MM.1S (cell line): ENCODE measurements at regions not wholly inside any gene's neighbourhood (a gene's known extent, or its start where the extent isn't known, plus 50 kb on each side); places are given as distances from the start of the nearest gene placed in this dataset.

Source experiments
- DNase-seq: peaks from one replicate; pipeline ENCODE4 v3.0.0-alpha.2; 2015
- H2AFZ ChIP-seq: fragments of 300-600 bp; sonication (generic); 2 replicates; pipeline ENCODE4 v1.6.0; 2016; ENCODE audit warnings: antibody characterized with exemption, low read length
- H3F3A ChIP-seq: fragments of 300-600 bp; sonication (generic); 2 replicates; pipeline ENCODE4 v1.6.1; 2016; ENCODE audit warnings: mild to moderate bottlenecking, antibody characterized with exemption, low read length, moderate library complexity, mixed read lengths; ENCODE audit not compliant: insufficient read depth
- H3K27ac ChIP-seq: fragments of 300-600 bp; sonication (generic); 2 replicates; pipeline ENCODE4 v1.5.1; 2016; ENCODE audit warnings: mild to moderate bottlenecking, low read length
- H3K27me3 ChIP-seq: fragments of 300-600 bp; sonication (generic); replicated peaks from 2 replicates; pipeline ENCODE4 v1.6.0; 2016; ENCODE audit warnings: low read length; ENCODE audit not compliant: insufficient read depth
- H3K36me3 ChIP-seq: fragments of 300-600 bp; sonication (generic); replicated peaks from 2 replicates; pipeline ENCODE4 v1.6.1; 2016; ENCODE audit warnings: mild to moderate bottlenecking, low read length, mixed read lengths; ENCODE audit not compliant: insufficient read depth
- H3K4me1 ChIP-seq: fragments of 300-600 bp; sonication (generic); 2 replicates; pipeline ENCODE4 v1.6.1; 2016; ENCODE audit warnings: low read length, mixed read lengths
- H3K4me2 ChIP-seq: fragments of 300-600 bp; sonication (generic); 2 replicates; pipeline ENCODE4 v1.6.0; 2016; ENCODE audit warnings: low read depth, low read length
- H3K4me3 ChIP-seq: fragments of 300-600 bp; sonication (generic); 2 replicates; pipeline ENCODE4 v1.5.1; 2016; ENCODE audit warnings: low read length, mixed read lengths
- H3K79me2 ChIP-seq: fragments of 300-600 bp; sonication (generic); 2 replicates; pipeline ENCODE4 v1.6.1; 2016; ENCODE audit warnings: mixed run types, low read length, mixed read lengths
- H3K9ac ChIP-seq: fragments of 300-600 bp; sonication (generic); 2 replicates; pipeline ENCODE4 v1.6.1; 2016; ENCODE audit warnings: low read length, mixed read lengths
- H3K9me2 ChIP-seq: fragments of 300-600 bp; sonication (generic); replicated peaks from 2 replicates; pipeline ENCODE4 v1.6.1; 2016; ENCODE audit warnings: mild to moderate bottlenecking, low read length, mixed read lengths; ENCODE audit not compliant: insufficient read depth
- H3K9me3 ChIP-seq: fragments of 300-600 bp; sonication (generic); replicated peaks from 2 replicates; pipeline ENCODE4 v1.6.1; 2016; ENCODE audit warnings: mild to moderate bottlenecking, low read length, mixed read lengths; ENCODE audit not compliant: insufficient read depth
- H4K20me1 ChIP-seq: fragments of 300-600 bp; sonication (generic); 2 replicates; pipeline ENCODE4 v1.6.1; 2016; ENCODE audit warnings: mild to moderate bottlenecking, low read length, moderate library complexity, mixed read lengths; ENCODE audit not compliant: insufficient read depth
- CTCF ChIP-seq: fragments of 300-600 bp; sonication (generic); IDR thresholded peaks from 2 replicates; pipeline ENCODE4 v1.5.1; 2016; ENCODE audit warnings: antibody characterized with exemption, low read length, mixed read lengths
- EZH2 ChIP-seq: fragments of 300-600 bp; sonication (generic); optimal IDR thresholded peaks from 2 replicates; pipeline ENCODE3; 2017; ENCODE audit warnings: low read depth, mild to moderate bottlenecking, antibody characterized with exemption, low read length, mixed read lengths
- EZH2phosphoT487 ChIP-seq: fragments of 300-600 bp; sonication (generic); IDR thresholded peaks from 2 replicates; pipeline ENCODE4 v1.6.1; 2018; ENCODE audit warnings: antibody characterized with exemption, low read length

- Histone ChIP-seq H3K4me3 (no peak overlapping the region), H3K79me2 (no peaks in the 10 kb centered on the region), H3F3A (no peaks in the 10 kb centered on the region), H3K36me3 (no peaks in the 10 kb centered on the region), H3K4me1 (no peaks in the 10 kb centered on the region), H3K9me2 (no peaks in the 10 kb centered on the region), H3K9ac (no peak overlapping the region), H3K4me2 (no peak overlapping the region), H3K27me3 (no peaks in the 10 kb centered on the region), H4K20me1 (no peaks in the 10 kb centered on the region), H3K27ac (no peak overlapping the region), H2AFZ (no peak overlapping the region), H3K9me3 (no peaks in the 10 kb centered on the region)
- DNase-seq: no peak
- TF ChIP-seq EZH2phosphoT487 (no peak), EZH2 (no peak)
Observed at GRCh38 chr3:152719264-152719663, 115.7 kb upstream of the P2RY1 start.

- Histone ChIP-seq H3K36me3 (no peaks in the 10 kb centered on the region), H3K9me3 (no peaks in the 10 kb centered on the region), H2AFZ (no peak overlapping the region), H3K4me1 (no peaks in the 10 kb centered on the region), H3K27ac (no peak overlapping the region), H3K79me2 (no peaks in the 10 kb centered on the region), H3K9ac (no peak overlapping the region), H3K4me3 (no peak overlapping the region), H3K4me2 (no peak overlapping the region), H3K9me2 (no peaks in the 10 kb centered on the region), H3F3A (no peaks in the 10 kb centered on the region), H3K27me3 (no peaks in the 10 kb centered on the region), H4K20me1 (no peaks in the 10 kb centered on the region)
- DNase-seq: no peak
- TF ChIP-seq EZH2: no peak
- TF ChIP-seq EZH2phosphoT487: no peak
- no peak for TF ChIP-seq CTCF
Observed at GRCh38 chr3:152720951-152721718, 113.8 kb upstream of the P2RY1 start.

- Histone ChIP-seq H3K79me2 (no peaks in the 10 kb centered on the region), H4K20me1 (no peaks in the 10 kb centered on the region), H3K9me2 (no peaks in the 10 kb centered on the region), H3K36me3 (no peaks in the 10 kb centered on the region), H2AFZ (no peak overlapping the region), H3F3A (no peaks in the 10 kb centered on the region), H3K4me3 (no peak overlapping the region), H3K9me3 (no peaks in the 10 kb centered on the region), H3K27ac (no peak overlapping the region), H3K4me1 (no peaks in the 10 kb centered on the region), H3K27me3 (no peaks in the 10 kb centered on the region), H3K9ac (no peak overlapping the region), H3K4me2 (no peak overlapping the region)
- DNase-seq: no peak
- TF ChIP-seq EZH2 (no peak), EZH2phosphoT487 (no peak), CTCF (no peak)
Observed at GRCh38 chr3:152724270-152724669, 110.7 kb upstream of the P2RY1 start.

GRCh38 chr3:152728231-152728980 is 106.5 kb upstream of the P2RY1 start:
- H3K4me3 ChIP-seq: no peak overlapping the region
- no peaks in the 10 kb centered on the region for H3K4me1 ChIP-seq
- H3F3A ChIP-seq: no peaks in the 10 kb centered on the region
- DNase-seq: no peak
- no peaks in the 10 kb centered on the region for H3K9me2 ChIP-seq
- no peaks in the 10 kb centered on the region for H3K27me3 ChIP-seq
- H4K20me1 ChIP-seq: no peaks in the 10 kb centered on the region
- TF ChIP-seq EZH2phosphoT487 (no peak), CTCF (no peak), EZH2 (no peak)
- no peak overlapping the region for H3K9ac ChIP-seq
- H3K79me2 ChIP-seq: no peaks in the 10 kb centered on the region
- no peak overlapping the region for H3K27ac ChIP-seq
- no peaks in the 10 kb centered on the region for H3K9me3 ChIP-seq
- H2AFZ ChIP-seq: no peak overlapping the region
- H3K36me3 ChIP-seq: no peaks in the 10 kb centered on the region
- H3K4me2 ChIP-seq: no peak overlapping the region
